ENCODE measurements at regions not wholly inside any gene's neighbourhood (a gene's known extent, or its start where the extent isn't known, plus 50 kb on each side); places are given as distances from the start of the nearest gene placed in this dataset.

DNA sequence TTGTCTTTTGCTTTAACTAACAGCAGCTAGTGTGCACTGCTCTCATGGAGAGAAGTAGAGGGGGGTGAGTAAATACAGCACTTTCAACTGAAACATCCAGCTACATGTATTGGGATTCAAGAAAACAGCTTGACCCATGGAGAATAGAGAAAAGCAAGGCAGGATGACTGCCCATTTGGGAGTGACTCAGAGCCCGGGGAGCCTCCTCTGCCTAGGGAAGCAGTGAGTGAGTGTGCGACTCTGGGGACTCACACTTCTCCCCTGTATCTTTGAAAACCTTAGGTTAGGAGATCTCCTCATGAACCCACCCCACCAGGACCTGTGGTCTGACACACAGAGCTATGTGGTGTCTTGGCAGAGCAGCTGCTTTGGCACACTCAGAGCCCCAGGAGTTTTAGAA is 82.0 kb upstream of the PTGFR start:
- Histone ChIP-seq H3K27ac (no peak overlapping the region), H3K36me3 (no peaks in the 10 kb centered on the region), H3K4me1 (no peaks in the 10 kb centered on the region), H3K4me3 (no peak overlapping the region), H3K9me3 (peaks cover 0 to 23% (median 10%) of the 10 kb centered on the region in 3 donors), H3K27me3 (no peaks in the 10 kb centered on the region)
- intact Hi-C loops (cut with DNase I) = no loop called here
- DNase-seq = no peak
- TF ChIP-seq, protein P1, sequence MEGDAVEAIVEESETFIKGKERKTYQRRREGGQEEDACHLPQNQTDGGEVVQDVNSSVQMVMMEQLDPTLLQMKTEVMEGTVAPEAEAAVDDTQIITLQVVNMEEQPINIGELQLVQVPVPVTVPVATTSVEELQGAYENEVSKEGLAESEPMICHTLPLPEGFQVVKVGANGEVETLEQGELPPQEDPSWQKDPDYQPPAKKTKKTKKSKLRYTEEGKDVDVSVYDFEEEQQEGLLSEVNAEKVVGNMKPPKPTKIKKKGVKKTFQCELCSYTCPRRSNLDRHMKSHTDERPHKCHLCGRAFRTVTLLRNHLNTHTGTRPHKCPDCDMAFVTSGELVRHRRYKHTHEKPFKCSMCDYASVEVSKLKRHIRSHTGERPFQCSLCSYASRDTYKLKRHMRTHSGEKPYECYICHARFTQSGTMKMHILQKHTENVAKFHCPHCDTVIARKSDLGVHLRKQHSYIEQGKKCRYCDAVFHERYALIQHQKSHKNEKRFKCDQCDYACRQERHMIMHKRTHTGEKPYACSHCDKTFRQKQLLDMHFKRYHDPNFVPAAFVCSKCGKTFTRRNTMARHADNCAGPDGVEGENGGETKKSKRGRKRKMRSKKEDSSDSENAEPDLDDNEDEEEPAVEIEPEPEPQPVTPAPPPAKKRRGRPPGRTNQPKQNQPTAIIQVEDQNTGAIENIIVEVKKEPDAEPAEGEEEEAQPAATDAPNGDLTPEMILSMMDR (IDR thresholded peaks at IDR 0.05) = no peak
- no peak for TF ChIP-seq POLR2A (IDR thresholded peaks at IDR 0.05)
- 58 to 100% methylated on average over 2 of the region's 2 CpGs for WGBS, 2 donors

DNA sequence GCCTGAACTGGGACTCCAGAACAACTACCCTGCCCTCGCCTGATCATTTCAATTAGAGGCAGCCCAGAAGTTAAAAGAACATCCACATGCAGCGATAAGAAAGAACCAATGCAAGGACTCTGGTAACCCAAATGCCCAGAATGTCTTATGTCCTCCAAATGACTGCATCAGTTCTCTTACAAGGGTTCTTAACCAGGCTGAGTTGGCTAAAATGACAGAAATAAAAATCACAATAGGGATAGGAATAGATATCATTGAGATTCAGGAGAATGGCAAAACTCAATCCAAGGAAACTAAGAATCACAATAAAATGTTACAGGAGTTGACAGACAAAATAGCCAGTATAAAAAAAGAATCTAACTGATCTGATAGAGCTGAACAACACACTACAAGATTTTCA is 80.1 kb upstream of the PTGFR start:
- Histone ChIP-seq H3K4me3 (no peak overlapping the region), H3K9me3 (peaks cover 0 to 23% (median 10%) of the 10 kb centered on the region in 3 donors), H3K27me3 (no peaks in the 10 kb centered on the region), H3K27ac (no peak overlapping the region), H3K4me1 (no peaks in the 10 kb centered on the region), H3K36me3 (no peaks in the 10 kb centered on the region)
- DNase-seq = no peak
- intact Hi-C loops (cut with DNase I) = no loop called here
- WGBS, 2 donors = 69 to 100% methylated on average over 1 to 2 of the region's 2 CpGs
- TF ChIP-seq POLR2A (IDR thresholded peaks at IDR 0.05) = no peak
- TF ChIP-seq, protein P1 (IDR thresholded peaks at IDR 0.05) = no peak

GRCh38 chr1:78411707-78412106 is 79.1 kb upstream of the PTGFR start:
- intact Hi-C loops (cut with DNase I) = no loop called here
- WGBS, 2 donors = 51% methylated on average over 3 of the region's 3 CpGs
- Histone ChIP-seq H3K27ac (no peak overlapping the region), H3K9me3 (peaks cover 0 to 23% (median 10%) of the 10 kb centered on the region in 3 donors), H3K27me3 (no peaks in the 10 kb centered on the region), H3K36me3 (no peaks in the 10 kb centered on the region), H3K4me1 (no peaks in the 10 kb centered on the region), H3K4me3 (no peak overlapping the region)
- TF ChIP-seq, protein P1 (IDR thresholded peaks at IDR 0.05) = no peak
- TF ChIP-seq POLR2A (IDR thresholded peaks at IDR 0.05) = no peak
- DNase-seq = no peak

DNA sequence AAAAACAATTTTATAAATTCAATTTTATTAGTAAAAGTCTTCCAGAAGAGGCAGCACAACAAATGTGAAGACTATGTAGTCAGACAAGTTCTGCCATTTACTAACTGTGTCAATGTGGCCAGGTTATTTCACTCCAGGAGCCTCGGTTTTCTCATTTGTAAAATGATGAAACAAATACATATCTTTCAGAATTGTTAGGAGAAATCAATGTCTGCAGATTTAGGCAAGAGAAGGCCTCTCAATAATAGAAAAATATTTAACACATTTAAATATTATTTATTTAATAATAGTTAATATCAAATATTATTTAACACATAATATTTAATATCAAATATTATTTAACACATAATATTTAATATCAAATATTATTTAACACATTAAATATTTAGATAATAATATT is 75.6 kb upstream of the PTGFR start:
- H3K27me3 ChIP-seq = no peaks in the 10 kb centered on the region
- peaks cover 0 to 20% (median 8%) of the 10 kb centered on the region in 3 donors for H3K9me3 ChIP-seq
- H3K4me1 ChIP-seq = no peaks in the 10 kb centered on the region
- no peak overlapping the region for H3K27ac ChIP-seq
- DNase-seq = no peak
- intact Hi-C loops (cut with DNase I) = no loop called here
- 46 to 64% methylated on average over 1 of the region's 1 CpG for WGBS, 2 donors
- TF ChIP-seq POLR2A (IDR thresholded peaks at IDR 0.05) = no peak
- TF ChIP-seq, protein P1 (IDR thresholded peaks at IDR 0.05) = no peak
- no peak overlapping the region for H3K4me3 ChIP-seq
- no peaks in the 10 kb centered on the region for H3K36me3 ChIP-seq

GRCh38 chr1:78419309-78419708 is 71.5 kb upstream of the PTGFR start:
- TF ChIP-seq, protein P1 (IDR thresholded peaks at IDR 0.05) = no peak
- no peak for TF ChIP-seq POLR2A (IDR thresholded peaks at IDR 0.05)
- Histone ChIP-seq H3K4me3 (no peak overlapping the region), H3K27me3 (no peaks in the 10 kb centered on the region), H3K27ac (no peak overlapping the region), H3K4me1 (no peaks in the 10 kb centered on the region), H3K9me3 (no peaks in the 10 kb centered on the region), H3K36me3 (no peaks in the 10 kb centered on the region)
- intact Hi-C loops (cut with DNase I) = no loop called here
- no peak for DNase-seq
- 26 to 40% methylated on average over 3 of the region's 3 CpGs for WGBS, 2 donors

All from esophagus squamous epithelium (tissue), 5 donors.